MCF 10A (cell line): ENCODE measurements at regions not wholly inside any gene's neighbourhood (a gene's known extent, or its start where the extent isn't known, plus 50 kb on each side); places are given as distances from the start of the nearest gene placed in this dataset.
"Not testable (repeated sequence)": the region's sequence is repeated elsewhere in the genome, so short reads cannot be mapped to it uniquely, and the experiment has no call there.

Experiments
- BruUV-seq: library from RNA; stranded (reverse); fragments of 400-500 nt; replicated peaks from 2 replicates; lab custom pipeline; 2021; lab: Mats Ljungman, UMichigan
- CTCF ChIA-PET: fragments of 300-600 bp; sonication (Branson Sonifier 250); formaldehyde crosslinking; extraction: SDS; loops from one replicate; lab custom pipeline; 2021; ENCODE audit warnings: antibody characterized with exemption, inconsistent platforms; lab: Yijun Ruan, JAX
- POLR2A ChIA-PET: fragments of 300-600, 350-650 bp; sonication (Branson Sonifier 250); formaldehyde crosslinking; extraction: SDS; loops from one replicate; lab custom pipeline; 2020; ENCODE audit warnings: antibody characterized with exemption, inconsistent platforms; lab: Yijun Ruan, JAX
- DNase-seq: peaks from one replicate; pipeline ENCODE4 v3.0.0-alpha.2; 2018; ENCODE audit not compliant: unreplicated experiment
- H3K27ac Mint-ChIP-seq: one replicate; pipeline ENCODE4 v1.8.0; 2022; ENCODE audit warnings: mild to moderate bottlenecking, low read depth, mixed read lengths; ENCODE audit not compliant: unreplicated experiment
- H3K27me3 Mint-ChIP-seq: one replicate; pipeline ENCODE4 v1.8.0; 2022; ENCODE audit warnings: mixed read lengths; ENCODE audit not compliant: insufficient read depth, unreplicated experiment
- H3K36me3 Mint-ChIP-seq: one replicate; pipeline ENCODE4 v1.8.0; 2022; ENCODE audit warnings: mild to moderate bottlenecking, moderate library complexity, mixed read lengths; ENCODE audit not compliant: insufficient read depth, unreplicated experiment
- H3K4me1 Mint-ChIP-seq: one replicate; pipeline ENCODE4 v1.8.0; 2022; ENCODE audit warnings: mixed read lengths; ENCODE audit not compliant: insufficient read depth, unreplicated experiment
- H3K4me3 Mint-ChIP-seq: one replicate; pipeline ENCODE4 v1.8.0; 2022; ENCODE audit warnings: mild to moderate bottlenecking, moderate library complexity, mixed read lengths; ENCODE audit not compliant: unreplicated experiment
- H3K9me3 Mint-ChIP-seq: one replicate; pipeline ENCODE4 v1.8.0; 2022; ENCODE audit warnings: mixed read lengths; ENCODE audit not compliant: unreplicated experiment
- CTCF ChIP-seq: fragments of 200-600 bp; IDR thresholded peaks from one replicate; pipeline ENCODE4 v1.8.0; 2022; ENCODE audit warnings: antibody characterized with exemption, mild to moderate bottlenecking; ENCODE audit not compliant: unreplicated experiment
- intact Hi-C: fragments of 100-400 bp; cut with micrococcal nuclease; formaldehyde crosslinking; loops from 2 replicates; pipeline ENCODE4 v1.14.1; 2022

GRCh38 chrX:63013549-63013948, 337.6 kb downstream of the SPIN4 start:
- no peak for TF ChIP-seq CTCF
- H3K27me3 Mint-ChIP-seq = no peaks in the 10 kb centered on the region
- ChIA-PET CTCF (interaction anchor here (0.6 to 2.3 kb wide), 6 partner anchors 18 to 676 kb away, joined by 3 to 8 read pairs (median 4); no protein-coding TSS in a partner anchor), POLR2A (no interaction called here)
- BruUV-seq = no TSS peak
- no peak for DNase-seq
- H3K9me3 Mint-ChIP-seq = peaks cover 29% of the 10 kb centered on the region
- H3K36me3 Mint-ChIP-seq = peaks cover 7% of the 10 kb centered on the region
- intact Hi-C loops = no loop called here
- H3K4me1 Mint-ChIP-seq = no peaks in the 10 kb centered on the region
- no peak overlapping the region for H3K27ac Mint-ChIP-seq
- no peak overlapping the region for H3K4me3 Mint-ChIP-seq

GRCh38 chrX:63012574-63012973, 338.6 kb downstream of the SPIN4 start:
- POLR2A ChIA-PET = no interaction called here
- intact Hi-C loops = no loop called here
- no TSS peak for BruUV-seq
- Mint-ChIP-seq H3K4me1 (no peaks in the 10 kb centered on the region), H3K27ac (no peak overlapping the region), H3K4me3 (no peak overlapping the region), H3K27me3 (no peaks in the 10 kb centered on the region), H3K9me3 (peaks cover 34% of the 10 kb centered on the region), H3K36me3 (peaks cover 7% of the 10 kb centered on the region)
- CTCF ChIA-PET = interaction anchor here (0.6 to 2.3 kb wide), 8 partner anchors 14 to 1572 kb away, joined by 3 to 8 read pairs (median 3); no protein-coding TSS in a partner anchor
- TF ChIP-seq CTCF = no peak
- DNase-seq = no peak

GRCh38 chrX:63000196-63000595, 350.9 kb downstream of the SPIN4 start:
- intact Hi-C loops, H3K4me1 Mint-ChIP-seq, H3K36me3 Mint-ChIP-seq, POLR2A ChIA-PET, H3K27me3 Mint-ChIP-seq, H3K27ac Mint-ChIP-seq, DNase-seq, CTCF ChIA-PET, H3K4me3 Mint-ChIP-seq, BruUV-seq: not testable (repeated sequence)
- peaks cover 35% of the 10 kb centered on the region for H3K9me3 Mint-ChIP-seq
